GM11168 (cell line): ENCODE measurements at regions not wholly inside any gene's neighbourhood (a gene's known extent, or its start where the extent isn't known, plus 50 kb on each side); places are given as distances from the start of the nearest gene placed in this dataset.

ENCODE experiments used
- in situ Hi-C: fragments of 300-500 bp; cut with MboI; formaldehyde crosslinking; loops from one replicate; pipeline ENCODE4 v1.12.0; 2022; ENCODE audit warnings: low sequenced_read_pairs; ENCODE audit not compliant: unreplicated experiment

DNA sequence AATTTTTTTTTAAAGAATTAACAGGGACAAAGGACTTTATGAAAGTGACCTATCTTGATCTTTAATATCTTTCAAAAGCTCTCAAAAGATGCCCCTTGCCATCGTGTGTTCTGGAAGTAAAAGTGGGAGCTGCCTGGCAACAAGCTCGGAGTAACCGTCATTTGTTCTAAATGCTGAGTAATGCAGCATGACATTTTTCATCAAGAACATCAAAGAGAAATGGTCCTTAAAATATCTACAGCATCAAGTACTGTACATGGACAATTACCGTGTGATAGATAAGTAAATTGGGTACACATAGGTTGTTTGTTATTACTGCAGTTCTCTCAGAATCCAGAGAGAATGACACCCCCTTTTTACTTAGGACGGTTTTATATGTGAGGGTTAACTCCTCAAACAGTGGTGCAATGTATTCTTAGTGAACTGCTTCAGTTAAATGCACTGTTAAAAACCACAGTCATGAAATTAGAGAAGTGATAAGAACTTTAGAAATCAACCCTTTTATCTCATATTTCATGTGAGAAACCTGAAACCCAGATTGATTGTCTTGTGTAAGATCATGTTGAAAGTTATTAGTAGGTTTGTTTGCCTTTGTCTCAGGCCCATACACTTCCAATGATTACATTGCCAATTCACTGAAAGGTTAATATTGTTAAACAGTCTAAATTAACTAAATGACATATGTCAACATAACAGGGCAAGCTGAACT is 90.6 kb upstream of the HNMT start:
- in situ Hi-C loops, result no loop called here

GRCh38 chr2:137879121-137879520 is 85.2 kb upstream of the HNMT start:
- in situ Hi-C loops, result no loop called here

DNA sequence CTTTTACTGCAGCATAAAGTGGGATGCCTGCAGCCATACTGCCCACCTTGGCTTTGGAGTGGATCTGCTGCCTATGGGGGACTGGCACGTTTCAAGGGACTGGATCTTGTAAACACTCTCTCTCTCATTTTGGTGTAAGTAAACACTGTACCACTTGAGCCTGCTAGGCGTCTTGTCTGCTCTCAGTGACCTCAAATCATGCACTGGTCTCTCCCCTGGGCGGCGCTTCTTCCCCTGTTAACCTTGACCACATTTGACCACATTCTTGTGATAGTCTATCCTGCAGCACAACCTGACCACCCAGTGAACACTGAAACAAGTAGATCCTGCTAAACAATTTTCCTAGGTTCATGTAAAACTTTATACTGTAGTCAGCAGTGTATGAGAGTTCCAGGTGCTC is 82.6 kb upstream of the HNMT start:
- in situ Hi-C loops, result no loop called here

- in situ Hi-C loops, result no loop called here
Measured at GRCh38 chr2:137886083-137886831, 78.0 kb upstream of the HNMT start.

GRCh38 chr2:137888845-137889244 is 75.4 kb upstream of the HNMT start:
- in situ Hi-C loops, result no loop called here

- in situ Hi-C loops, result no loop called here
Measured at GRCh38 chr2:137892739-137893138, 71.5 kb upstream of the HNMT start.

- in situ Hi-C loops, result no loop called here
Measured at GRCh38 chr2:137893145-137893544, 71.1 kb upstream of the HNMT start.

DNA sequence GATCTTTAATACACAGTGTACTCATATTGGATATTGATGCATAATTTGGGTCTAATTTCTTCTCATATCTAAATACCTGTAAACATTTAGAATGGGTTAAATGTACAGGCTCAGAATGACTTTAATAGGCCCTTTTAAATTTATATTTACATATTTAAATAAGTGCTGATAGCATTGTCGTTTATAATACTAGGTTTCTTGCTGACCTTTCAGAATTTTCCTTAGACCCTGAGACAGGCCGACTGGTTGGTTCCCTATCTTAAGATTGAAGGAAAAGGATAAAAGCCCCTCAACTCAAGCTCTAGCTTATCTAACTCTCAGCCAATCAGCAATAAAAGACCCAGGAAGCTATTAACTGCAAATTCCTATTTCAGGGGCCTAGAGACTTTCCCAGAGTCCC is 67.8 kb upstream of the HNMT start:
- in situ Hi-C loops, result no loop called here

DNA sequence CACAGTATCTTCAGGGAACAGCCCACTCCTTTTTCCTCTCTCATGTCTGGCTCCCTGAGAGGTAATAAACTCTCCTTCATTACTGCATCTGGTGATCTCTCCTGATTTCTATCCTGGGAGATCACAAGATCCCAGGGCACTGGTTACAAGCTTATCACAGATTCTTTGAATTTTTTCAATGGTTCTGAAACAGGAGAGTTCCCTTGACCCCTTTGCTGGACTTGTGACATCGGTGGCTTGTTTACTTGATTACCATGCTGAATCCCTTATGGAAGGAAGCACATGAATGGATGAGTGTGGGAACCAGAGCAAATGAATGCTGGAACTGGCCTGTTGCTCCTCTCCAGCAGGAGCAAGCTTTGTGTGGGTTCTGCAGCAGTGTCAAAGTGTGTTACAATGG is 67.2 kb upstream of the HNMT start:
- in situ Hi-C loops, result no loop called here

DNA sequence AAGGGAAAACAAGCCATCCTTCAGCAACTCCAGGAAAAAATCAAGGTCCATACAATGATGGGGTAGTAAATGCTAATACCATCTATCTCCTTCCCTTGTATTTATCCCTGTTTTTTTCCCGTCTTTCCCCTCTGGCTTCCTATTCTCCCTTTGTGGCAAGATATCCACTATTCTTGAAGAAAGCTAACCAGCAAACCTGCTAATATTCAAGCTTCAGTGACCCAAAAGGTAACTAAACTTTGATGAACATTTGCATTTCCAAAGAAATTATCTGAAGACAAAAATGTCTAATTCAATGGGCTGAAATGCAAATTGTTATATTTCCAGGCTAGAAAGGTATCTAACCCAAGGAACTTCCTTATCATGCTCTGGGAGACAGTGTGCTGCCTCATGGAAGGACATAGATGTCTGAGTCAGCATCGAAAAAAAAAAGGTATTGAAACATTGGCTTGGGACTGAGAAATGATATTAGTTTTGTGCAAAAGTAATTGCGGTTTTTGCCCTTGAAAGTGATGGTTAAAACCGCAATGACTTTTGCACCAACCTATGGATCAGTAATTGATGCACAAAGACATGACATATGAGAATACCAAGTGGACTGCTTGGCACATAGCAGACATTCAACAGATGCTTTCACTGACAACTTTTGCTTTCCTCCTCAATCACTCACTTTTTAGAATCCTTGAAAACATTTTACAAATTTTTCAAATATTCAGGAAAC is 63.7 kb upstream of the HNMT start:
- in situ Hi-C loops, result loop anchor here (25.0 kb wide), 1 partner anchor 1112 kb away; no protein-coding TSS in a partner anchor

DNA sequence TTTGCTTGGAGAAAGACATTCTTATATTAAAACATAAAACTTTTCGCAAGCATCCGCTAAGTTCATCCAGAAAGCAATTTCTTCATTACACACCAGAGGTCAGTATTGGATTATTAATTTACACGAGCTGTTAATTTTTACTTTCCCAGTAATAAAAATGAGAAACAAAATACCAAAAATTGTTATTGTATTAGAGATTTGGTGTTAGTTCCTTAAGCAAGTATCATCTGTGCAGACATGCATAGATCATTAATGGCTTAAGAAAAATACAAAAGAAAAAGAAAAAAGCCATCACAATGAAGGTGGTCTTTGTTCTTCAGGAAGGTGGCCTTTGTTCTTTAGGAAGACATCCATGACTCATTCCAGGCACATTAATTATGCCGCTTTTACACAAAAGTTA is 53.6 kb upstream of the HNMT start:
- in situ Hi-C loops, result loop anchor here (25.0 kb wide), 1 partner anchor 1102 kb away; no protein-coding TSS in a partner anchor

DNA sequence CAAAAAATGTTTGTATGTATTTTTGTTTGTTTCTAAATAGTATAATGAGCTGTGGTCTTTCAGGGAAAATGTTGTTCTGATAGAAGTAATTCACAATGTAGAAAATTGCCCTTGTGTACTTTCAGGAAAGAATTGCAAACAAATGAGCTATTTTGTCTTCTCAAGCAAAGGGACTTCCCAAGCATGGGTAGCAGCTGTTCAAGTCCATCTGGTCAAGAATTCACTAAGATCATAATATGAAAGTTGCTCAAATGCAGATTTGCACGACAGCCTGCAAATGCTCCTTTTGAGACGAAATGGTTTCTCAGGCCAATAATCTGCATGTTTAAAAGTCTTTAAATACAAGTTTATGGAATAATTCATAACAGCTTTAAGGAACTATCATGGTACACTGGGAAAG is 51.9 kb upstream of the HNMT start:
- in situ Hi-C loops, result loop anchor here (25.0 kb wide), 1 partner anchor 1100 kb away; no protein-coding TSS in a partner anchor

GRCh38 chr2:137913169-137913568 is 51.1 kb upstream of the HNMT start:
- in situ Hi-C loops, result loop anchor here (25.0 kb wide), 1 partner anchor 1099 kb away; no protein-coding TSS in a partner anchor

DNA sequence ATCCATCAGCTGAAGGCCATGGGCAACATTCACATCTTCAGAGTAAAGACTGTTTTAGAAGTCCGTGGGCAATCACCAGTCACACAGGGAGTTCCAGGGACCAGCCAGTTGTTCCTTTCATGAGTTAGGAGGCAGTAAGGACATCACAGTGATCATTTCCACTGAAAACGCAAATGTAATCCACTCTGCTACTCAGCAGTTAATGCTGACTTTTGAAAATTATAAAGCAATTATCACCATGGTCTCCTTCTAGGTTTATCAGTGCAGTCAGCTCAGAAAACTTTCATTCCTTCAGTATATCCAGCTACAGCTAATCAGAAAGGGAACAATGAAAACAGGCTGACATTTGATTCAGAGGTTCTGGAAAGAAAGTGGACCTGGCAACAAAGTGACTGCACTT is 50.6 kb upstream of the HNMT start:
- in situ Hi-C loops, result loop anchor here (25.0 kb wide), 1 partner anchor 1099 kb away; no protein-coding TSS in a partner anchor
